HuH-7 (cell line): ENCODE measurements at regions not wholly inside any gene's neighbourhood (a gene's known extent, or its start where the extent isn't known, plus 50 kb on each side); places are given as distances from the start of the nearest gene placed in this dataset.
"Not testable (repeated sequence)": the region's sequence is repeated elsewhere in the genome, so short reads cannot be mapped to it uniquely, and the experiment has no call there.

Experiments used
- DNase-seq: peaks from one replicate; pipeline ENCODE4 v3.0.0; 2011; ENCODE audit warnings: low spot score

GRCh38 chr5:130724658-130725057, 440.4 kb downstream of the HINT1 start:
- DNase-seq, result no peak

GRCh38 chr5:130720355-130720754, 444.7 kb downstream of the HINT1 start:
- DNase-seq, result peak; percentile 23

DNA sequence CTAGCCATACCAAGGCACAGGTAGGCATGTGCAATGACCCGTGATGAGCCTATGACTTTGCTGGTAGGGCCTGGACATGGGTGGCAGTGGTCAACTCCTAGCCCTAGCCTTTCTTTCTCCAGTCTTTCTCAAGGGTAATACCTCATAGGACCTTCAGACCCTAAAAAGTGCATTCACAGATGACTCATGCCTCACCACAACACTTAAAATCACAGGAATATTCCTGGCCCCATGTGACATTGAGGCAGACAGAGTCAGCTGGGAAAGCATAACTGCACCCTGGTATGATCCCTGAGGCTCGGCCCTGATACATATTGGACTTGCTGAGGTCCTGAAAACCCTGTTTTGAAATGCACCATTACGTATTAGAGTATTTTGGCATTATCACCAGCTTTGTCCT, 449.5 kb downstream of the HINT1 start:
- DNase-seq, result no peak

- DNase-seq, result no peak
Measured at GRCh38 chr5:130714200-130714599, 450.9 kb downstream of the HINT1 start.

- DNase-seq, result no peak
Measured at GRCh38 chr5:130712324-130712723, 452.7 kb downstream of the HINT1 start.

- DNase-seq, result no peak
Measured at GRCh38 chr5:130710596-130710995, 454.5 kb downstream of the HINT1 start.

DNA sequence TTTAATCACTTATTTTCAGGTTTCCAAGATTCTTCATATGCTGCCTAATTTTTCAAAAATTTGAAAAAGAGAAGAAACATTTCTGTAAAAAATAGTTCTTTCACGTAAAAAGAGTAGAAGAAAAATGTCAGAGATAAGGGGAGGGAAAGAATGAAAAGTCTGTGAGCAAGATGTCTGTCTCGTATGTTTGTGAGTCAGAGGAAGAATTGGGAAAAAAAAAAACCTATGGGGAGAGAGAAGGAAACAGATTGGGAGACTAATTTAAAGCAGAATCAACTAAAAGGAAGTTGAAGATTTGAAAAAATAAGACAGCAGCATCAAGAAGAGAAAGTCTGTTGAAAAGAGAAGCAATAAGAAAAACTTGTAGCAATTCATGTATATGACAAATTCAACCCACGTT, 456.3 kb downstream of the HINT1 start:
- DNase-seq, result no peak

GRCh38 chr5:130706696-130707095, 458.4 kb downstream of the HINT1 start:
- DNase-seq, result no peak

GRCh38 chr5:130705368-130705767, 459.7 kb downstream of the HINT1 start:
- no peak for DNase-seq

DNA sequence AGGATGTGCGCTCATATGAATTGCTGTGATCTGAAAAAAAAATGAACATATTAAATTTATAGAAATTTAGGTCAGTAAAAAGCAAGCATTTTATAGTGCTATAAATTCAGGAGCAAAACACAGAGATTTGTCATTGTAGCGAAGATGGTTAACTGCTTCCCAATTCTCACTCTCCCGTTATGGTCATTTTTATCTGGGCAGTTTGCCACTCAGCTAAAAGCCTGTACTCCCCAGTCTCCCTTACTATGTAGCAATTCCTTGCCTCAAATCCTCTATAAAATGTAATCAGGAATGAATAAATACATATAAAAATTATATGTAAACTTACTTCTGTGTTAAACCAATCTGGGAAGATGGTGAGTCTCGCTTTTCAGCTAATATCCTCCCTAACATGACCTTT, 471.5 kb downstream of the HINT1 start:
- no peak for DNase-seq

DNA sequence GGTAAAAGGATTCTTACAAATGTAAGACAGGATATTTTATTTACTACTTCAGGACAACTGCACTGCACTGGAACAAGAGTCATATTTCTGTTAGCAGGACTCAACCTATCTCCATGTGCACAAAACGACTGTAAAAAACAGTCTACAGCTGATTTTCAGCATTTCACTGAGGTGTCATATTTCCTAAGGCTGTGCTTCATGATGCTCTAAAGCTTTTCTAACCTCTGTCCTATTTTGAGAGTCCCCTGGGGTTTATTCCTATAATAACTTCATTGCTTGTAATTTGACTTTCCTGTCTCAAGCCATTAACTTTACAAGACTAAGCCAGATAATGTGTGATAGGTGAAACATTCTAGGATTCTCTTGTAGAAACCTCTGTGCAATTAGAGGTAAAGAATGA, 472.3 kb downstream of the HINT1 start:
- no peak for DNase-seq

GRCh38 chr5:130689831-130690230, 475.2 kb downstream of the HINT1 start:
- DNase-seq, result no peak

DNA sequence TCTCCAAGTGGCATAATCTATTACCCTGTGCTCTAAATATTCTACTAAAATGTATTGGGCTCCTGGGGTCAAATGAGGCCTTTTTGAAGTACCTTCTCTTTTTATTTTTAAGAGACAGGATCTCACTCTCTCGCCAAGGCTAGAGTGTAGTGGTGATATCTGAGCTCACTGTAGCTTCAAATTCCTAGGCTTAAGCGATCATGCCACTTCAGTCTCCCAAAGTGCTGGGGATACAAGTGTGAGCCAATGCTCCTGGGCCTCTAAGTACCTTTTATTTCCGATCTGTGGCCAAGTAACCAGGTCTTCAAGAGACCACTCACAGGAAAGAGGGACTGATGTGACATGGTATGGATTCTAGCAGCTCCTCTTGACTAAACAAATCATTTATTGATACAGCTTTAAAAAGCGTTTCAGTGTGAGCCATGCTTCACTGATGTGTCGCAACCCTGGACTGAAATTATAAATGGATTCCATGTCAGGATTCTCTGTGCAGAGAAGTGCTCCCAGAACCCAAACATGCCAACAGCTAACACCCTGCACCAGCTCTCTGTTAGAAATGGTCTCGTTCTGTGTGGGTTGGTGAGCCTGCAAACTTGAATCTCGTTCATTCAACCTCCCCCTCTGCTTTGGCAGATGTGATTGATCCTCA, 477.8 kb downstream of the HINT1 start:
- no peak for DNase-seq

DNA sequence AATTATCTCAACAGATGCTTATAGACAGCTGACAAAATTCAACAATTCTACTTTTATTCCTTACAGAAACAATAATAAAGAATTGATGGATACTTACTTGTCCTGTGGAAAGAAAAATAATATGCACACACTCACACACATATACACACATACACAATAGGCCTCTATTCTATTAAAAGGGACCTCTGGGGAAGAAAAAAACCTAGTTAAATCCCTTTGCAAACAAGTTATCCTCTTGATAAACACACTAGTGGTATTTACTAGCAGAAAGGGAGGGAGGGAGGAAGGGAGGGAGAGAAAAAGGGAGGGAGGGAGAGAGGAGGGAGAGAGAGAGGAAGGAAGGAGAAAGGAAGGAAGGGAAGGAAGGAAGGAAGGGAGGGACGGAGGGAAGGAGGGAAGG, 486.4 kb downstream of the HINT1 start:
- DNase-seq, result no peak

GRCh38 chr5:130666462-130666861, 498.6 kb downstream of the HINT1 start:
- DNase-seq, result no peak

GRCh38 chr5:130652176-130652575, 512.9 kb downstream of the HINT1 start:
- no peak for DNase-seq

- DNase-seq, result no peak
Measured at GRCh38 chr5:130651440-130651839, 513.6 kb downstream of the HINT1 start.

GRCh38 chr5:130643321-130643720, 521.7 kb downstream of the HINT1 start:
- no peak for DNase-seq

GRCh38 chr5:130642461-130642860, 522.6 kb downstream of the HINT1 start:
- no peak for DNase-seq

- DNase-seq, result no peak
Measured at GRCh38 chr5:130627145-130627544, 537.9 kb downstream of the HINT1 start.

GRCh38 chr5:130624805-130625204, 540.3 kb downstream of the HINT1 start:
- DNase-seq, result no peak

GRCh38 chr5:130616161-130616560, 548.9 kb downstream of the HINT1 start:
- no peak for DNase-seq

GRCh38 chr5:130605234-130605633, 559.8 kb downstream of the HINT1 start:
- DNase-seq, result peak; percentile 1

- DNase-seq, result not testable (repeated sequence)
Measured at GRCh38 chr5:130596647-130597046, 568.4 kb downstream of the HINT1 start.

- no peak for DNase-seq
Measured at GRCh38 chr5:130580264-130580663, 584.8 kb downstream of the HINT1 start.
